Keratinocyte (primary cell): ENCODE measurements at regions not wholly inside any gene's neighbourhood (a gene's known extent, or its start where the extent isn't known, plus 50 kb on each side); places are given as distances from the start of the nearest gene placed in this dataset.

Source experiments
- CTCF ChIP-seq, 3 experiments: IDR thresholded peaks in 1 of 3; conservative IDR thresholded peaks in 1 of 3; optimal IDR thresholded peaks in 1 of 3; 2 replicates in 2 of 3; 3 replicates in 1 of 3; pipeline versions ENCODE3 to v1.5.1; 2011; ENCODE audit warnings: low read length in 3 of 3, mild to moderate bottlenecking in 3 of 3, moderate library complexity in 2 of 3, control low read depth in 1 of 3, inconsistent platforms in 1 of 3; ENCODE audit not compliant: insufficient read depth in 2 of 3; ENCODE audit errors: extremely low read depth in 1 of 3
- EZH2 ChIP-seq: IDR thresholded peaks from one replicate; pipeline ENCODE4 v1.6.1; 2012; ENCODE audit warnings: inconsistent platforms, mild to moderate bottlenecking, low read length, moderate library complexity

DNA sequence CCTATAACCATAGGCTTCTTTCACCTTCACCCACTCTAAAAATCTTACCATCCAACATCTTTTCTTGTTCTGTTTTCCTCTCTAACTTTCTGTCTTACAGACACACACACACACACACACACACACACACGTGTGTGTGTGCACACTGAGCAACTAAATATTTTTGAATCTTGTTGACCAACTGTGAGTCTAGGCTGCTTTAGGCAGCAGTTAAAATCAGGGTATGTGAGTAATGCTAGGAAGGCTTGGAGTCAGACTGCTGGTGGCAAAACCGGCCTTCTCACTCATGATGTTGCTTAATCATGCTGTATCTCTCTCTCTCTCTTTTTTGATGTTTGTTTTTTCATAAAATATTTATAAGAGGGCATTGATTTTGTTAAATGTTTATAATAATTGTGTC lies 103.1 kb upstream of the TBX18 start:
- no peak for TF ChIP-seq CTCF (optimal IDR thresholded peaks at IDR 0.05 in 1 of 3, IDR thresholded peaks at IDR 0.05 in 1 of 3, conservative IDR thresholded peaks at IDR 0.05 in 1 of 3; ENCODE audit: extremely low read depth in 1 of 3, insufficient read depth in 2 of 3, low read length in 3 of 3)
- TF ChIP-seq EZH2: no peak
